Neuronal stem cell (in vitro differentiated cells): ENCODE measurements at regions not wholly inside any gene's neighbourhood (a gene's known extent, or its start where the extent isn't known, plus 50 kb on each side); places are given as distances from the start of the nearest gene placed in this dataset.

Experiments used
- DNase-seq: peaks from one replicate; pipeline ENCODE4 v3.0.0-alpha.2; 2013; ENCODE audit warnings: low spot score
- H2AFZ ChIP-seq: one replicate; pipeline ENCODE4 v1.6.1; 2013; ENCODE audit warnings: mild to moderate bottlenecking, low read length, inconsistent platforms
- H2AK5ac ChIP-seq: 2 replicates; pipeline ENCODE4 v1.6.1; 2013; ENCODE audit warnings: low read depth, mild to moderate bottlenecking, inconsistent platforms, low read length, moderate library complexity, mixed read lengths
- H2BK120ac ChIP-seq: 2 replicates; pipeline ENCODE4 v1.6.1; 2013; ENCODE audit warnings: low read depth, mild to moderate bottlenecking, inconsistent platforms, low read length, moderate library complexity, mixed read lengths
- H2BK12ac ChIP-seq: one replicate; pipeline ENCODE4 v1.6.1; 2013; ENCODE audit warnings: low read length, inconsistent platforms
- H2BK15ac ChIP-seq: 2 replicates; pipeline ENCODE4 v1.6.1; 2013; ENCODE audit warnings: mild to moderate bottlenecking, low read length, inconsistent platforms, mixed read lengths
- H2BK5ac ChIP-seq: one replicate; pipeline ENCODE4 v1.6.1; 2013; ENCODE audit warnings: inconsistent platforms, mild to moderate bottlenecking, low read length, moderate library complexity
- H3K14ac ChIP-seq: one replicate; pipeline ENCODE4 v1.6.1; 2013; ENCODE audit warnings: low read length, inconsistent platforms
- H3K18ac ChIP-seq: 2 replicates; pipeline ENCODE4 v1.6.1; 2013; ENCODE audit warnings: low read length, inconsistent platforms
- H3K23ac ChIP-seq: 2 replicates; pipeline ENCODE4 v1.6.1; 2013; ENCODE audit warnings: low read depth, mild to moderate bottlenecking, mixed read lengths, low read length, inconsistent platforms; ENCODE audit not compliant: poor library complexity
- H3K27ac ChIP-seq: replicated peaks from 3 replicates; pipeline ENCODE4 v1.5.1; 2013; ENCODE audit warnings: low read length, inconsistent platforms
- H3K27me3 ChIP-seq, 3 experiments: 2 replicates each; pipeline ENCODE4 v1.6.1; 2013; ENCODE audit warnings: low read length in 3 of 3, mild to moderate bottlenecking in 2 of 3, inconsistent platforms in 1 of 3, low read depth in 1 of 3, mixed read lengths in 1 of 3, moderate library complexity in 1 of 3; ENCODE audit not compliant: control insufficient read depth in 3 of 3, insufficient read depth in 3 of 3
- H3K36me3 ChIP-seq, 2 donors: replicated peaks in 1 of 2; 2 replicates each; pipeline ENCODE4 v1.6.1; 2013; ENCODE audit warnings: low read length in 2 of 2; ENCODE audit not compliant: control insufficient read depth in 2 of 2, insufficient read depth in 2 of 2
- H3K4ac ChIP-seq: 2 replicates; pipeline ENCODE4 v1.6.1; 2013; ENCODE audit warnings: inconsistent platforms, mild to moderate bottlenecking, low read length, moderate library complexity
- H3K4me1 ChIP-seq, 2 donors: 1 replicate in 1 of 2; 2 replicates in 1 of 2; pipeline ENCODE4 v1.6.1; 2013; ENCODE audit warnings: low read length in 2 of 2, low read depth in 1 of 2; ENCODE audit not compliant: control insufficient read depth in 2 of 2, insufficient read depth in 1 of 2
- H3K4me2 ChIP-seq: one replicate; pipeline ENCODE4 v1.6.1; 2013; ENCODE audit warnings: mild to moderate bottlenecking, low read length, inconsistent platforms; ENCODE audit not compliant: insufficient read depth, poor library complexity, severe bottlenecking
- H3K4me3 ChIP-seq, 2 donors: 2 replicates each; pipeline ENCODE4 v1.5.1; 2013; ENCODE audit warnings: low read length in 2 of 2, mild to moderate bottlenecking in 2 of 2, inconsistent platforms in 1 of 2, moderate library complexity in 1 of 2
- H3K79me1 ChIP-seq: one replicate; pipeline ENCODE4 v1.6.1; 2013; ENCODE audit warnings: low read depth, mild to moderate bottlenecking, inconsistent platforms, low read length, moderate library complexity
- H3K9ac ChIP-seq: one replicate; pipeline ENCODE4 v1.6.1; 2013; ENCODE audit warnings: mild to moderate bottlenecking, low read depth, low read length, inconsistent platforms; ENCODE audit not compliant: poor library complexity
- H3K9me3 ChIP-seq, 2 donors: replicated peaks in 1 of 2; 2 replicates each; pipeline versions ENCODE3 to v1.6.1; 2013; ENCODE audit warnings: low read length in 2 of 2, mild to moderate bottlenecking in 2 of 2, inconsistent platforms in 1 of 2, low read depth in 1 of 2, mixed read lengths in 1 of 2, moderate library complexity in 1 of 2; ENCODE audit not compliant: control insufficient read depth in 2 of 2, insufficient read depth in 1 of 2
- H4K8ac ChIP-seq: one replicate; pipeline ENCODE4 v1.6.1; 2013; ENCODE audit warnings: low read depth, mild to moderate bottlenecking, inconsistent platforms, low read length, moderate library complexity
- H4K91ac ChIP-seq: one replicate; pipeline ENCODE4 v1.6.1; 2013; ENCODE audit warnings: low read length, low read depth, mild to moderate bottlenecking, inconsistent platforms; ENCODE audit not compliant: poor library complexity
- WGBS, 2 donors: extraction: QIAGEN DNeasy Blood & Tissue Kit; methylation state at CpG; one replicate each; pipeline ENCODE4 v1.1.7; 2013; ENCODE audit warnings: missing lambda C conversion rate in 2 of 2, mixed read lengths in 1 of 2; ENCODE audit not compliant: insufficient read length in 2 of 2, insufficient replicate concordance in 1 of 2; ENCODE audit errors: extremely low coverage in 2 of 2; 5-methylcytosine and 5-hydroxymethylcytosine counted together

GRCh38 chr12:60093428-60093827 lies 497.6 kb downstream of the SLC16A7 start:
- no peaks in the 10 kb centered on the region for H3K4me1 ChIP-seq
- H3K4ac ChIP-seq, result no peak overlapping the region
- H2BK12ac ChIP-seq, result no peak overlapping the region
- H3K27me3 ChIP-seq, result no peaks in the 10 kb centered on the region
- H3K23ac ChIP-seq, result no peak overlapping the region
- H4K91ac ChIP-seq, result no peak overlapping the region
- no peak overlapping the region for H3K27ac ChIP-seq
- no peak overlapping the region for H4K8ac ChIP-seq
- H2AFZ ChIP-seq, result no peak overlapping the region
- no peaks in the 10 kb centered on the region for H3K79me1 ChIP-seq
- H3K36me3 ChIP-seq, result no peaks in the 10 kb centered on the region
- H3K4me2 ChIP-seq, result no peak overlapping the region
- H3K18ac ChIP-seq, result no peak overlapping the region
- no peak overlapping the region for H3K9ac ChIP-seq
- no peak overlapping the region for H3K4me3 ChIP-seq
- H2BK15ac ChIP-seq, result no peak overlapping the region
- no peak for DNase-seq
- H2AK5ac ChIP-seq, result no peak overlapping the region
- no peak overlapping the region for H3K14ac ChIP-seq
- no peak overlapping the region for H2BK5ac ChIP-seq
- no peaks in the 10 kb centered on the region for H3K9me3 ChIP-seq
- no peak overlapping the region for H2BK120ac ChIP-seq

DNA sequence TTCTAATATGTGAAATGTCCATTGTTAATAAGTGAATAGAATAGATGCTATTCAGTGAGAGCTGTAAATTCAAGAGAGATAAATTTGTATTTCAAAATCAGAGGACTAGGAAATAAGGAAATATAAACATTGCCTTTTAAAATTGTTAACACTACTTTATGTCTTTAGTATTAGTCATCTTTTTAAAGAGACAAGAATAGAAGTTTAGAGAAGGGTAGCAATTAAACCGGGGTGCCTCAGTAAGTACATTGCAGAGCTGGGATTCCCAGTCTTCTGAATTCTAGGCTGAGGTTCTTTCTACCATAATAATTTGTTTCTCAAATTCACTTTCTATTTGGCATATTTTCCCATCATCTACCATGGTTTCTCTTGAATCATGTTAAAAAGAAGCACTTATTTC lies 498.6 kb downstream of the SLC16A7 start:
- DNase-seq, result no peak
- Histone ChIP-seq H3K18ac (no peak overlapping the region), H3K36me3 (no peaks in the 10 kb centered on the region), H4K91ac (no peak overlapping the region), H2BK5ac (no peak overlapping the region), H2BK120ac (no peak overlapping the region), H3K27me3 (no peaks in the 10 kb centered on the region), H3K9ac (no peak overlapping the region), H3K4me1 (no peaks in the 10 kb centered on the region), H2AFZ (no peak overlapping the region), H2BK15ac (no peak overlapping the region), H3K4me2 (no peak overlapping the region), H3K27ac (no peak overlapping the region), H3K4ac (no peak overlapping the region), H3K14ac (no peak overlapping the region), H3K4me3 (no peak overlapping the region), H4K8ac (no peak overlapping the region), H2AK5ac (no peak overlapping the region), H3K23ac (no peak overlapping the region), H2BK12ac (no peak overlapping the region), H3K9me3 (no peaks in the 10 kb centered on the region), H3K79me1 (no peaks in the 10 kb centered on the region)
- no CpG with 5 or more reads among the region's 1 CpG for WGBS, 2 donors

DNA sequence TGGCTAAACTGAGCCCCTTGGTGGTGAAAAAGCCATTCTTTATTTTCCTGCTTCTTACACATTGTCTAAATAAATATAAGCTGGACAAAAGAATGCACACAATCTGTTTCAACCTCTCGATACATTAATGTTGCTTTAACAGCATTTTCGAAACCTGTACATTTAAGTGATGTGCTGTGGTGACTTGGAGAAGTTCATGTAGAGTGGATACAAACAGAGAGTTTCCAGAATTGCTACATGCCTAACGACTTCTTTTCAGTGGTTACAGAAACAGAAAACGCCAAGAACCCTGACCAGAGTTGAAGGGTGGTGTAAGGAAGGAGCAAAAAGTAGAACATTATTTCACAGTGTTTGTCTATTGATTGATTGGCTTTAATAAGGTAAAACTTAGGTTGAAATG lies 500.9 kb downstream of the SLC16A7 start:
- no CpG with 5 or more reads among the region's 4 CpGs for WGBS, 2 donors
- H4K91ac ChIP-seq, result no peak overlapping the region

DNA sequence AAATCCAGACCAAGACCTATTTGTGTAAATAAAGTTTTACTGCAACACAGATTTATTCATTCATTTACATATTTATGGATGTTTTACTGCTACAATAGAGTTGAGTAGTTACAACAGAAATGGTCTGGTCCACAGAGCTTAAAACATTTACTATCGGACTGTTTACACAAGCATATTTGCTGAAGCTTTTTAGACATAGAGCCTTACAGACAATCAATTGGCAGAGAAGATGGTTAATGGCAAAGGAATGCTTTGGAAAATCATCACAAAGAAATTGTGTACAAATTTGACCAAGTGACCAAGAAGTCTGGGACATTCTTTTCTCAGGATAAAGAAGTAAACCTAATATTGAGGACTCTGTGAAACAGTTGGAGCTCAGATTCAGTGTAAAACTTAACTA lies 504.3 kb downstream of the SLC16A7 start:
- no peak for DNase-seq
- Histone ChIP-seq H2BK120ac (no peak overlapping the region), H3K4me2 (no peak overlapping the region), H2AK5ac (no peak overlapping the region), H4K8ac (no peak overlapping the region), H4K91ac (no peak overlapping the region), H3K4me3 (no peak overlapping the region), H3K27me3 (no peaks in the 10 kb centered on the region), H2BK15ac (no peak overlapping the region), H3K14ac (no peak overlapping the region), H2BK12ac (no peak overlapping the region), H3K79me1 (no peaks in the 10 kb centered on the region), H3K4ac (no peak overlapping the region), H3K9me3 (no peaks in the 10 kb centered on the region), H3K9ac (no peak overlapping the region), H2BK5ac (no peak overlapping the region), H3K23ac (no peak overlapping the region), H3K36me3 (no peaks in the 10 kb centered on the region), H3K4me1 (no peaks in the 10 kb centered on the region), H3K27ac (no peak overlapping the region), H2AFZ (no peak overlapping the region), H3K18ac (no peak overlapping the region)
- no CpG with 5 or more reads among the region's 1 CpG for whole genome bisulfite sequencing, 2 donors

More for the DNA sequence above, 500.9 kb downstream of the SLC16A7 start:
- no peak overlapping the region for H2BK12ac ChIP-seq
- H3K9me3 ChIP-seq, result no peaks in the 10 kb centered on the region
- no peak for DNase-seq
- H2AK5ac ChIP-seq, result no peak overlapping the region
- no peak overlapping the region for H3K9ac ChIP-seq
- no peaks in the 10 kb centered on the region for H3K4me1 ChIP-seq
- H3K79me1 ChIP-seq, result no peaks in the 10 kb centered on the region
- H2BK120ac ChIP-seq, result no peak overlapping the region
- H3K18ac ChIP-seq, result no peak overlapping the region
- H3K4me2 ChIP-seq, result no peak overlapping the region
- no peak overlapping the region for H2AFZ ChIP-seq
- no peak overlapping the region for H3K14ac ChIP-seq
- no peaks in the 10 kb centered on the region for H3K27me3 ChIP-seq
- H3K27ac ChIP-seq, result no peak overlapping the region
- no peaks in the 10 kb centered on the region for H3K36me3 ChIP-seq
- no peak overlapping the region for H4K8ac ChIP-seq
- H3K4ac ChIP-seq, result no peak overlapping the region
- H2BK5ac ChIP-seq, result no peak overlapping the region
- H3K23ac ChIP-seq, result no peak overlapping the region
- no peak overlapping the region for H3K4me3 ChIP-seq
- no peak overlapping the region for H2BK15ac ChIP-seq
